ENCODE measurements at regions not wholly inside any gene's neighbourhood (a gene's known extent, or its start where the extent isn't known, plus 50 kb on each side); places are given as distances from the start of the nearest gene placed in this dataset.
"Not testable (repeated sequence)": the region's sequence is repeated elsewhere in the genome, so short reads cannot be mapped to it uniquely, and the experiment has no call there.

GRCh38 chr5:30345539-30346345 is 847.7 kb upstream of the CDH6 start:
- not testable (repeated sequence) for DNase-seq

- no peak for DNase-seq
Observed at GRCh38 chr5:30343707-30344106, 849.8 kb upstream of the CDH6 start.

- no peak for DNase-seq
Observed at GRCh38 chr5:30341466-30341865, 852.0 kb upstream of the CDH6 start.

GRCh38 chr5:30337084-30337573 is 856.4 kb upstream of the CDH6 start:
- no peak for DNase-seq

- no peak for DNase-seq
Observed at GRCh38 chr5:30331534-30331933, 862.0 kb upstream of the CDH6 start.

GRCh38 chr5:30325795-30326194 is 867.7 kb upstream of the CDH6 start:
- DNase-seq = no peak

GRCh38 chr5:30324083-30324482 is 869.4 kb upstream of the CDH6 start:
- DNase-seq = no peak

- no peak for DNase-seq
Observed at GRCh38 chr5:30287890-30288289, 905.6 kb upstream of the CDH6 start.

- no peak for DNase-seq
Observed at GRCh38 chr5:30279237-30279636, 914.2 kb upstream of the CDH6 start.

- no peak for DNase-seq
Observed at GRCh38 chr5:30267026-30267425, 926.5 kb upstream of the CDH6 start.

GRCh38 chr5:30239331-30240022 is 954.0 kb upstream of the CDH6 start:
- no peak for DNase-seq

- no peak for DNase-seq
Observed at GRCh38 chr5:30237189-30237588, 956.3 kb upstream of the CDH6 start.

GRCh38 chr5:30209755-30210154 is 983.7 kb upstream of the CDH6 start:
- DNase-seq = no peak

GRCh38 chr5:30197662-30198061 is 995.8 kb upstream of the CDH6 start:
- DNase-seq = no peak

GRCh38 chr5:30195036-30195435 is 998.5 kb upstream of the CDH6 start:
- DNase-seq = no peak

GRCh38 chr5:30194595-30194994 is 998.9 kb upstream of the CDH6 start:
- no peak for DNase-seq

GRCh38 chr5:30183795-30184194 is 1009.7 kb upstream of the CDH6 start:
- DNase-seq = no peak

- no peak for DNase-seq
Observed at GRCh38 chr5:30156156-30156555, 1037.3 kb upstream of the CDH6 start.

- no peak for DNase-seq
Observed at GRCh38 chr5:30152431-30152830, 1041.1 kb upstream of the CDH6 start.

GRCh38 chr5:30150231-30150630 is 1043.3 kb upstream of the CDH6 start:
- no peak for DNase-seq

- DNase-seq = no peak
Observed at GRCh38 chr5:30149526-30149925, 1044.0 kb upstream of the CDH6 start.

- no peak for DNase-seq
Observed at GRCh38 chr5:30147976-30148375, 1045.5 kb upstream of the CDH6 start.

- DNase-seq = not testable (repeated sequence)
Observed at GRCh38 chr5:30144059-30144458, 1049.4 kb upstream of the CDH6 start.

GRCh38 chr5:30142432-30142831 is 1051.1 kb upstream of the CDH6 start:
- DNase-seq = no peak
